ENCODE measurements at regions not wholly inside any gene's neighbourhood (a gene's known extent, or its start where the extent isn't known, plus 50 kb on each side); places are given as distances from the start of the nearest gene placed in this dataset.

GRCh38 chrX:40331353-40331752, 233.6 kb upstream of the BCOR start:
- H3K9me3 Mint-ChIP-seq, result no peaks in the 10 kb centered on the region
- no peak for ATAC-seq (ENCODE audit: poor library complexity)
- CTCF ChIA-PET, result no interaction called here

GRCh38 chrX:40329616-40330015, 231.9 kb upstream of the BCOR start:
- POLR2A ChIA-PET, result no interaction called here
- no peak overlapping the region for H3K27ac ChIP-seq (ENCODE audit: low read depth in 1 of 2, low read length in 2 of 2)
- Mint-ChIP-seq H3K4me1 (ENCODE audit: low read depth) (no peaks in the 10 kb centered on the region), H3K27ac (no peak overlapping the region), H3K36me3 (ENCODE audit: low read depth) (no peaks in the 10 kb centered on the region), H3K9me3 (no peaks in the 10 kb centered on the region), H3K4me3 (no peak overlapping the region), H3K27me3 (no peaks in the 10 kb centered on the region)
- ATAC-seq (ENCODE audit: poor library complexity) (no peak), DNase-seq (no peak)
- H3K4me3 ChIP-seq (ENCODE audit: low read length), result no peak overlapping the region
- no peaks in the 10 kb centered on the region for H3K4me1 ChIP-seq (ENCODE audit: insufficient read depth, low read length)
- CTCF ChIA-PET, result no interaction called here
- intact Hi-C loops (cut with DNase I, micrococcal nuclease), result no loop called here
- H3K9me3 ChIP-seq (ENCODE audit: control insufficient read depth in 1 of 2, insufficient read depth in 1 of 2, low read length in 2 of 2), result no peaks in the 10 kb centered on the region
- no peak for TF ChIP-seq CTCF (IDR thresholded peaks at IDR 0.05)
- no peaks in the 10 kb centered on the region for H3K27me3 ChIP-seq (ENCODE audit: control insufficient read depth in 1 of 2, insufficient read depth in 2 of 2, low read length in 2 of 2)
- no peaks in the 10 kb centered on the region for H3K36me3 ChIP-seq (ENCODE audit: insufficient read depth, low read length)

More at GRCh38 chrX:40331353-40331752, 233.6 kb upstream of the BCOR start:
- Mint-ChIP-seq H3K36me3 (ENCODE audit: low read depth) (no peaks in the 10 kb centered on the region), H3K4me3 (no peak overlapping the region), H3K27me3 (no peaks in the 10 kb centered on the region), H3K27ac (no peak overlapping the region), H3K4me1 (ENCODE audit: low read depth) (no peaks in the 10 kb centered on the region)
- intact Hi-C loops (cut with DNase I, micrococcal nuclease), result no loop called here
- no peak for TF ChIP-seq CTCF (IDR thresholded peaks at IDR 0.05)
- Histone ChIP-seq H3K27ac (ENCODE audit: low read depth in 1 of 2, low read length in 2 of 2) (no peak overlapping the region), H3K4me3 (ENCODE audit: low read length) (no peak overlapping the region), H3K27me3 (ENCODE audit: control insufficient read depth in 1 of 2, insufficient read depth in 2 of 2, low read length in 2 of 2) (no peaks in the 10 kb centered on the region), H3K9me3 (ENCODE audit: control insufficient read depth in 1 of 2, insufficient read depth in 1 of 2, low read length in 2 of 2) (no peaks in the 10 kb centered on the region), H3K36me3 (ENCODE audit: insufficient read depth, low read length) (no peaks in the 10 kb centered on the region), H3K4me1 (ENCODE audit: insufficient read depth, low read length) (no peaks in the 10 kb centered on the region)
- DNase-seq, result no peak
- POLR2A ChIA-PET, result no interaction called here

- no peaks in the 10 kb centered on the region for H3K4me1 ChIP-seq (ENCODE audit: insufficient read depth, low read length)
- no peaks in the 10 kb centered on the region for H3K9me3 ChIP-seq (ENCODE audit: control insufficient read depth in 1 of 2, insufficient read depth in 1 of 2, low read length in 2 of 2)
- H3K4me1 Mint-ChIP-seq (ENCODE audit: low read depth), result no peaks in the 10 kb centered on the region
- no peak overlapping the region for H3K4me3 Mint-ChIP-seq
- no peaks in the 10 kb centered on the region for H3K36me3 ChIP-seq (ENCODE audit: insufficient read depth, low read length)
- H3K9me3 Mint-ChIP-seq, result no peaks in the 10 kb centered on the region
- H3K27ac Mint-ChIP-seq, result no peak overlapping the region
- H3K36me3 Mint-ChIP-seq (ENCODE audit: low read depth), result no peaks in the 10 kb centered on the region
- H3K4me3 ChIP-seq (ENCODE audit: low read length), result no peak overlapping the region
- CTCF ChIA-PET, result no interaction called here
- H3K27ac ChIP-seq (ENCODE audit: low read depth in 1 of 2, low read length in 2 of 2), result no peak overlapping the region
- POLR2A ChIA-PET, result no interaction called here
- intact Hi-C loops (cut with DNase I, micrococcal nuclease), result no loop called here
- H3K27me3 ChIP-seq (ENCODE audit: control insufficient read depth in 1 of 2, insufficient read depth in 2 of 2, low read length in 2 of 2), result no peaks in the 10 kb centered on the region
- no peak for TF ChIP-seq CTCF (IDR thresholded peaks at IDR 0.05)
- no peak for ATAC-seq (ENCODE audit: poor library complexity)
- DNase-seq, result no peak
- no peaks in the 10 kb centered on the region for H3K27me3 Mint-ChIP-seq
These were observed 229.3 kb upstream of the BCOR start for GRCh38 chrX:40327085-40327484.
